ENCODE measurements at regions not wholly inside any gene's neighbourhood (a gene's known extent, or its start where the extent isn't known, plus 50 kb on each side); places are given as distances from the start of the nearest gene placed in this dataset.

- no peak overlapping the region for H3K27ac ChIP-seq
- no peak overlapping the region for H3K4me3 ChIP-seq (replicated peaks in 1 of 3)
- no peaks in the 10 kb centered on the region for H3K9me3 ChIP-seq
- no peaks in the 10 kb centered on the region for H3K36me3 ChIP-seq
- TF ChIP-seq CTCF (IDR thresholded peaks at IDR 0.05) (no peak), POLR2A (IDR thresholded peaks at IDR 0.05) (no peak)
- 91 to 93% methylated on average over 4 of the region's 4 CpGs for WGBS, 2 donors
- no peaks in the 10 kb centered on the region for H3K27me3 ChIP-seq
- intact Hi-C loops (cut with DNase I): no loop called here
- H3K4me1 ChIP-seq: peaks cover 29 to 39% of the 10 kb centered on the region in 2 donors
- DNase-seq: no peak
Observed at GRCh38 chr15:47337836-47338235, 379.5 kb upstream of the SEMA6D start.

DNA sequence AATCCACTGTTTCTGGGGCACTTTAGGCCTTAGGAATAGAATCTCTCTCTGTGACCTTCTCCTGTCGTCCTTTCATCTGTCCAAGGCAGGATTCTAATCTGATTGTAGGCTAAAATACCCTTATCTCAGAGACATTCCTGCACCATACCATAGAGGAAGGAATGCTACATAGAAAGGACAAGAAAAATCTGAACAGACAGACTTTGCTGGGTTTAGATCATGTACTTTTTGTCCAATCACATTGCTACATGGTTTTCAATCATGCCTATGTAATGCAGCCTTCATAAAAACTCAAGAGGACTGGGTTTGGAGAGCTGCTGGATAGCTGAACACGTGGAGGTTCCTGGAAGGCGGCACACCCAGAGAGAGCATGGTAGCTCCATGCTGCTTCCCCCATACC is 378.5 kb upstream of the SEMA6D start:
- no peak for DNase-seq
- no peak overlapping the region for H3K4me3 ChIP-seq (replicated peaks in 1 of 3)
- intact Hi-C loops (cut with DNase I): no loop called here
- H3K27me3 ChIP-seq: no peaks in the 10 kb centered on the region
- no peaks in the 10 kb centered on the region for H3K36me3 ChIP-seq
- WGBS, 2 donors: 87 to 95% methylated on average over 3 of the region's 3 CpGs
- H3K27ac ChIP-seq: no peak overlapping the region
- TF ChIP-seq CTCF (IDR thresholded peaks at IDR 0.05) (no peak), POLR2A (IDR thresholded peaks at IDR 0.05) (no peak)
- H3K9me3 ChIP-seq: no peaks in the 10 kb centered on the region
- H3K4me1 ChIP-seq: peaks cover 28 to 34% of the 10 kb centered on the region in 2 donors

DNA sequence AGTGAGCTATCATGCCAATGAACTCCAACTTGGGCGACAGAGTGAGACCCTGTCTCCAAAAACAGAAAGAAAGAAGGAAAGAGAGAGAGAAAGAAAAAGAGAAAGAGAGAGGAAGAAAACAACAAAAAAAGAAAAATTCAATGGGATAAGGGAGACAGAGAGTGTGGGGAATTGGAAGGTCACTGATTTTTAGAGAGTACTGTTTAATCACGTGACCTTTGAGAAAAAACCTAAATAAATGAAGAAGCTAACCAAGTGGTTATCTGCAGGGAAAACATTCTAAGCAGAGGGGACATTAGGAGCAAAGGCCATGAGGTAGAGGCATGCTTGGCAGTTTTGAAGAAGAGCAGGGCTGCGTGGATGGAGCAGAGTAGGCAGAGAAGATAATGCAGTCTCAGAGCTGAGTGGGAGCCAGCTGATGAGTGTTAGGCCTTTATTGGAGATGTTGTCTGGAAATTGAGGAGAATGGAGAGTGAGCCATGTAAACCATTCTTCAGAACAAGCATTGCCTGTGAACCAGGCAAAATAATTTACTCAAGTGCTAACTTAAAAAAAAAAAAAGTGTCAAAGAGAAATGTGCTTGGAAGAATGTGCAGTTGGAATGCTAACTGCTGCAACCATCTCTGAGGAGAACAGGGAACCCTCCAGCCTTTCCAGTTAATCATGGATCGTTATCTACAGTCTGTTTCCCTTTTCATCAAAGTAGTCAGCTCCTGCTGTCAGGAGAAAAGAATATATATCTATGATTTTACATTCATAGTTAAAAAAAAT is 377.3 kb upstream of the SEMA6D start:
- TF ChIP-seq CTCF (IDR thresholded peaks at IDR 0.05) (no peak), POLR2A (IDR thresholded peaks at IDR 0.05) (no peak)
- WGBS, 2 donors: 80 to 87% methylated on average over 4 of the region's 4 CpGs
- no peak overlapping the region for H3K27ac ChIP-seq
- H3K4me1 ChIP-seq: peaks cover 28 to 34% of the 10 kb centered on the region in 2 donors
- DNase-seq: no peak
- H3K36me3 ChIP-seq: no peaks in the 10 kb centered on the region
- H3K27me3 ChIP-seq: no peaks in the 10 kb centered on the region
- no peak overlapping the region for H3K4me3 ChIP-seq (replicated peaks in 1 of 3)
- intact Hi-C loops (cut with DNase I): no loop called here
- no peaks in the 10 kb centered on the region for H3K9me3 ChIP-seq

GRCh38 chr15:47340571-47340920 is 376.8 kb upstream of the SEMA6D start:
- H3K4me3 ChIP-seq (replicated peaks in 1 of 3): no peak overlapping the region
- DNase-seq: no peak
- H3K4me1 ChIP-seq: peaks cover 28 to 34% of the 10 kb centered on the region in 2 donors
- 82 to 86% methylated on average over 2 of the region's 2 CpGs for WGBS, 2 donors
- TF ChIP-seq POLR2A (IDR thresholded peaks at IDR 0.05): no peak
- TF ChIP-seq CTCF (IDR thresholded peaks at IDR 0.05): no peak
- peak overlapping the region in 1 of 3 donors; percentile 65 for H3K27ac ChIP-seq
- no peaks in the 10 kb centered on the region for H3K36me3 ChIP-seq
- intact Hi-C loops (cut with DNase I): no loop called here
- no peaks in the 10 kb centered on the region for H3K9me3 ChIP-seq
- H3K27me3 ChIP-seq: no peaks in the 10 kb centered on the region

DNA sequence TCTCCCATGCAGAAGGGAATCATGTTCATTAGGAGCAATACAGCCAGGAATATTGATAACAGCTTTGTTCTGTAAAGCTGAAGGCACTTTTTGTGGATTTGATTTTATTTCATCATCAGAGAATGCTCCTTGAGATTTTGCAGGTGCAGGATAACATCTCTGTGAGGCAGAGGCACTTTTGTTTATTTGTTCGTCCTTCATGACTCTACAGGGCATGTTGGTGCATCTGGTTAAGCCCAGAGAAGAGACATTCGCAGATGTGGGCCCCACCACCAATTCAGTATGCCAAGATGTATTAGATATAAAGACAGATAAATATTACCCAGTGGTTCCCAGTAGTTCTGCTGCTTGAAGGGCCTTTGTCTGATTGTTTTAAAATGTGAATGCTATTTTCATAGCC is 368.1 kb upstream of the SEMA6D start:
- Histone ChIP-seq H3K27ac (no peak overlapping the region), H3K4me3 (replicated peaks in 1 of 3) (no peak overlapping the region), H3K27me3 (no peaks in the 10 kb centered on the region), H3K9me3 (no peaks in the 10 kb centered on the region), H3K4me1 (no peaks in the 10 kb centered on the region), H3K36me3 (no peaks in the 10 kb centered on the region)
- no peak for TF ChIP-seq CTCF (IDR thresholded peaks at IDR 0.05)
- no peak for TF ChIP-seq POLR2A (IDR thresholded peaks at IDR 0.05)
- DNase-seq: no peak
- intact Hi-C loops (cut with DNase I): no loop called here
- WGBS, 2 donors: 89 to 92% methylated on average over 2 of the region's 2 CpGs

All from thyroid gland (tissue), 4 donors.